ENCODE measurements at regions not wholly inside any gene's neighbourhood (a gene's known extent, or its start where the extent isn't known, plus 50 kb on each side); places are given as distances from the start of the nearest gene placed in this dataset.

- TF ChIP-seq RXRA (IDR thresholded peaks at IDR 0.05; ENCODE audit: insufficient read depth, low read depth, low read length), result no peak
- no peak for TF ChIP-seq CTCF (IDR thresholded peaks at IDR 0.05; ENCODE audit: control extremely low read depth in 1 of 3, insufficient read depth in 1 of 3, low read depth in 1 of 3, low read length in 3 of 3)
- TF ChIP-seq CREB1 (IDR thresholded peaks at IDR 0.05), result no peak
- TF ChIP-seq JUND (IDR thresholded peaks at IDR 0.05; ENCODE audit: low read length), result no peak
- no peak for TF ChIP-seq FOSL1 (IDR thresholded peaks at IDR 0.05; ENCODE audit: insufficient read depth, low read depth, low read length)
- TF ChIP-seq EZH2 (IDR thresholded peaks at IDR 0.05; ENCODE audit: low read depth, low read length, severe bottlenecking), result no peak
- no peak for TF ChIP-seq RFX5 (IDR thresholded peaks at IDR 0.05; ENCODE audit: borderline replicate concordance, low read depth, low read length)
- no peak for TF ChIP-seq NRF1 (IDR thresholded peaks at IDR 0.05; ENCODE audit: low read depth, low read length)
Observed at GRCh38 chrX:96464880-96465558, 219.6 kb upstream of the DIAPH2 start.
